ENCODE measurements at regions not wholly inside any gene's neighbourhood (a gene's known extent, or its start where the extent isn't known, plus 50 kb on each side); places are given as distances from the start of the nearest gene placed in this dataset.

DNA sequence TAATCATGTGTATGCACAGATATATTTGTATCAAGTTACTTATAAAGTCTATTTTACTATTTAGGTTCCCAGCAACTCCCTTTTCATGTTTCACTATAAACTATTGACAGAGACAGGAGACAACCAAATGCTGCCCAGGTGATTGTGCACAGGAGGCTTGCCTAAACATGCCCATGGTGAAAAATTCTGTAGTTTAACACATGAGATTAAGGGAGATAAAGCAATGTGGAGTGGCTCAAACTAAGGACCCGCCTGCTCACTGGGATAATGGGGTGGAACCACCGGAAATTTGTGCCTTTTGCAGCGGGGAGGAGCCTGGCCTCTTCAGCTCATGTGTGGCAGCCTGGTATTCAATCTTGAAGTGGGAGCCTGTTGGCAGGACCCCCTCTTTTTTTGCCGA lies 459.5 kb upstream of the CNTN5 start:
- H4K5ac ChIP-seq (ENCODE audit: low read depth, low read length): no peak overlapping the region
- H2BK20ac ChIP-seq (ENCODE audit: low read depth, low read length): no peak overlapping the region
- no peak overlapping the region for H3K56ac ChIP-seq (ENCODE audit: extremely low read depth, insufficient read depth, low read length)
- BruUV-seq (replicated peaks): no TSS peak
- WGBS, 2 experiments (ENCODE audit: extremely low coverage in 2 of 2, insufficient read length in 1 of 2): no CpG with 5 or more reads among the region's 4 CpGs
- H3K79me1 ChIP-seq (ENCODE audit: low read depth in 1 of 2, low read length in 2 of 2): no peaks in the 10 kb centered on the region
- H3K4me3 ChIP-seq (ENCODE audit: insufficient read depth, low read depth, low read length): no peak overlapping the region
- no peak overlapping the region for H3K4me2 ChIP-seq (ENCODE audit: low read depth, low read length)
- ChIA-PET POLR2A (ENCODE audit: unreplicated experiment) (no interaction called here), CTCF (no interaction called here)
- H4K20me1 ChIP-seq (ENCODE audit: insufficient read depth, low read length): no peaks in the 10 kb centered on the region
- DNase-seq (no peak), ATAC-seq (ENCODE audit: low read depth) (no peak)
- no peak overlapping the region for H3K23ac ChIP-seq (ENCODE audit: low read depth, low read length)
- dilution Hi-C loops (cut with HindIII; ENCODE audit: low sequenced_read_pairs, unreplicated experiment) (no loop called here), in situ Hi-C loops (cut with MboI; ENCODE audit: low sequenced_read_pairs) (no loop called here), intact Hi-C loops (cut with micrococcal nuclease) (no loop called here)
- H3K27ac ChIP-seq (ENCODE audit: insufficient read depth, low read length): no peak overlapping the region
- H3K4me1 ChIP-seq (ENCODE audit: control insufficient read depth, insufficient read depth, low read length): no peaks in the 10 kb centered on the region
- no peak overlapping the region for H2AK9ac ChIP-seq (replicated peaks; ENCODE audit: low read depth, low read length, poor library complexity)
- TF ChIP-seq CHD1 (IDR thresholded peaks at IDR 0.05; ENCODE audit: low read depth, low read length): no peak
- no peak for TF ChIP-seq CEBPB (IDR thresholded peaks at IDR 0.05; ENCODE audit: low read depth, low read length)
- TF ChIP-seq NFE2L2 (IDR thresholded peaks at IDR 0.05; ENCODE audit: low read depth, low read length): no peak
- TF ChIP-seq MAZ (IDR thresholded peaks at IDR 0.05; ENCODE audit: borderline replicate concordance, low read depth, low read length): no peak
- no peak for TF ChIP-seq BHLHE40 (IDR thresholded peaks at IDR 0.05; ENCODE audit: low read depth, low read length)
- TF ChIP-seq MXI1 (IDR thresholded peaks at IDR 0.05; ENCODE audit: borderline replicate concordance, low read depth, low read length): no peak
- H3K9me3 ChIP-seq (ENCODE audit: control insufficient read depth, insufficient read depth, low read length): 0 out of 2 replicates have a peak, but pooled peaks cover 1% of the 10 kb centered on the region
- no peak overlapping the region for H2BK120ac ChIP-seq (ENCODE audit: low read depth, low read length)
- no peak overlapping the region for H2AK5ac ChIP-seq (ENCODE audit: low read depth, low read length)
- H3K9ac ChIP-seq (ENCODE audit: low read depth, low read length): no peak overlapping the region
- no peak overlapping the region for H3K18ac ChIP-seq (ENCODE audit: low read depth, low read length)
- no peaks in the 10 kb centered on the region for H3K36me3 ChIP-seq (ENCODE audit: control insufficient read depth, insufficient read depth, low read length)
- H2BK15ac ChIP-seq (ENCODE audit: low read depth, low read length): no peak overlapping the region
- H2BK5ac ChIP-seq (ENCODE audit: low read depth, low read length, poor library complexity, severe bottlenecking): no peak overlapping the region
- H3K14ac ChIP-seq (replicated peaks; ENCODE audit: low read depth, low read length): no peak overlapping the region
- H4K8ac ChIP-seq (ENCODE audit: low read depth in 2 of 2, low read length in 2 of 2): no peak overlapping the region
- H3K27me3 ChIP-seq (ENCODE audit: control insufficient read depth, insufficient read depth, low read length): no peaks in the 10 kb centered on the region
- no peak overlapping the region for H4K91ac ChIP-seq (ENCODE audit: insufficient read depth, low read depth, low read length)
- no peak overlapping the region for H2AFZ ChIP-seq (replicated peaks; ENCODE audit: low read length, poor library complexity)
- H3K4ac ChIP-seq (ENCODE audit: low read depth, low read length): no peak overlapping the region
- no peaks in the 10 kb centered on the region for H3K9me1 ChIP-seq (ENCODE audit: insufficient read depth, low read length)

All from IMR-90 (cell line).